ENCODE measurements at regions not wholly inside any gene's neighbourhood (a gene's known extent, or its start where the extent isn't known, plus 50 kb on each side); places are given as distances from the start of the nearest gene placed in this dataset.

DNA sequence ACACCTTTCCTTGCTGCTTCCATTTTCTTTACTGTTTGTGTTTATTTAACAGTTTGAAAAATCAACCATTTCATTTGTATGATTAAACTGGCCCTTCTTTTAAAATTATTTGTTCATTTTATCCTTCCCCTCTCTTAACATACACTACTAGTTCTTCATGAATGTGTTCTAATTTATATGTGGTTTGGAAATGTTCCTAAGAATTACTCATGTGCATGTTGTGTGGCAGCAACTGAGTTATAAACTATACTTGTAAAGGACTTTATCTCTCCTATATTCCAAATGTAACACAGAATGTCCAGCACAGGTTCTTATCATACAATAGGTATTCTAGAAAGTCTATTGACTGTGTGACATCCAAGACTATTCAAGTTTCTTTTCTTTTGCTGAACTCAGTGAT is 358.2 kb upstream of the MEF2C start:
- Histone ChIP-seq H3K4me1 (no peaks in the 10 kb centered on the region), H3K4me3 (no peak overlapping the region), H3K27ac (no peak overlapping the region), H3K36me3 (no peaks in the 10 kb centered on the region), H3K9me3 (no peaks in the 10 kb centered on the region), H3K27me3 (no peaks in the 10 kb centered on the region)
- intact Hi-C loops (cut with DNase I; ENCODE audit: low total_unique reads), result no loop called here
- DNase-seq (ENCODE audit: low spot score in 2 of 2), result no peak
- TF ChIP-seq POLR2AphosphoS5 (IDR thresholded peaks at IDR 0.05) (no peak), POLR2A (IDR thresholded peaks at IDR 0.05) (no peak)
- TF ChIP-seq, protein P1, sequence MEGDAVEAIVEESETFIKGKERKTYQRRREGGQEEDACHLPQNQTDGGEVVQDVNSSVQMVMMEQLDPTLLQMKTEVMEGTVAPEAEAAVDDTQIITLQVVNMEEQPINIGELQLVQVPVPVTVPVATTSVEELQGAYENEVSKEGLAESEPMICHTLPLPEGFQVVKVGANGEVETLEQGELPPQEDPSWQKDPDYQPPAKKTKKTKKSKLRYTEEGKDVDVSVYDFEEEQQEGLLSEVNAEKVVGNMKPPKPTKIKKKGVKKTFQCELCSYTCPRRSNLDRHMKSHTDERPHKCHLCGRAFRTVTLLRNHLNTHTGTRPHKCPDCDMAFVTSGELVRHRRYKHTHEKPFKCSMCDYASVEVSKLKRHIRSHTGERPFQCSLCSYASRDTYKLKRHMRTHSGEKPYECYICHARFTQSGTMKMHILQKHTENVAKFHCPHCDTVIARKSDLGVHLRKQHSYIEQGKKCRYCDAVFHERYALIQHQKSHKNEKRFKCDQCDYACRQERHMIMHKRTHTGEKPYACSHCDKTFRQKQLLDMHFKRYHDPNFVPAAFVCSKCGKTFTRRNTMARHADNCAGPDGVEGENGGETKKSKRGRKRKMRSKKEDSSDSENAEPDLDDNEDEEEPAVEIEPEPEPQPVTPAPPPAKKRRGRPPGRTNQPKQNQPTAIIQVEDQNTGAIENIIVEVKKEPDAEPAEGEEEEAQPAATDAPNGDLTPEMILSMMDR (IDR thresholded peaks at IDR 0.05), result no peak

DNA sequence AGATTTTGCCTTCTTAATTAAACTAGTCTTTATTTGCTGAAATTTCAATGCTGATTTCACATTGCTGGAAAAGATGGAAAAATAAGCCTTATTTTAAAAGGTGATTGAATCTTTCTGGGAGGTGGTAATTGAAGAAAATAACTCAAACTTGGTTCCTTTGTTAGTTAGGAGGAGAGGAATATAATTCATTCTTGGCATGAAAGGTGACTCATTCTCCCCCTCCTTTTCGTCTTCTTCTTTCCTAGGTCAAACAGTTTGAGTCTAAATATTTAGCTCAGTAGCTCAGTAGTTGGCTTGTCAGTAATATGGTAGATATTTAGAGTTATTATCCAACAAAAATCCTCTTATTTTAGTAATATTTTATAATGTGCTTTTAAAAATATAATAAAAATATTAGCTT is 353.9 kb upstream of the MEF2C start:
- Histone ChIP-seq H3K27ac (no peak overlapping the region), H3K9me3 (no peaks in the 10 kb centered on the region), H3K36me3 (no peaks in the 10 kb centered on the region), H3K4me1 (no peaks in the 10 kb centered on the region), H3K4me3 (no peak overlapping the region), H3K27me3 (no peaks in the 10 kb centered on the region)
- no peak for DNase-seq (ENCODE audit: low spot score in 2 of 2)
- intact Hi-C loops (cut with DNase I; ENCODE audit: low total_unique reads), result no loop called here
- TF ChIP-seq POLR2A (IDR thresholded peaks at IDR 0.05) (no peak), POLR2AphosphoS5 (IDR thresholded peaks at IDR 0.05) (no peak)
- TF ChIP-seq, protein P1 (IDR thresholded peaks at IDR 0.05), result no peak

DNA sequence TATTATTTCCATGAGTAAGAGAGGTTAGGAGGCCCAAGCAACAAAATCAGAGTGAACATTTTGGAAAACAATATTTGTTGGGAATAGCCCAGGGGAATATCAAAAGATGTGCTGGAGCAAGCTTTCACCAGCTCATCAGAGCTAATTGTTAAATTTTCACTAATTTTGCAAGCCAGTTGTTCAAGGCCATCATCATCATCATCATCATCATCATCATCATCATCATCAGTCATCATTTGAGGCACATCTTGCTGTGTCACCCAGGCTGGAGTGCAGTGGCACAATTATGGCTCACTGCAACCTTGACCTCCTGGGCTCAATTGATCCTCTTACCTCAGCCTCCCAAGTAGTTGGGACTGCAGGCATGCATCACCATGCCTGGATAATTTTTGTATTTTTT is 350.5 kb upstream of the MEF2C start:
- Histone ChIP-seq H3K36me3 (no peaks in the 10 kb centered on the region), H3K27me3 (no peaks in the 10 kb centered on the region), H3K9me3 (no peaks in the 10 kb centered on the region), H3K4me1 (no peaks in the 10 kb centered on the region), H3K4me3 (no peak overlapping the region), H3K27ac (no peak overlapping the region)
- no peak for TF ChIP-seq POLR2AphosphoS5 (IDR thresholded peaks at IDR 0.05)
- TF ChIP-seq, protein P1 (IDR thresholded peaks at IDR 0.05), result no peak
- no peak for TF ChIP-seq POLR2A (IDR thresholded peaks at IDR 0.05)
- intact Hi-C loops (cut with DNase I; ENCODE audit: low total_unique reads), result no loop called here
- no peak for DNase-seq (ENCODE audit: low spot score in 2 of 2)

DNA sequence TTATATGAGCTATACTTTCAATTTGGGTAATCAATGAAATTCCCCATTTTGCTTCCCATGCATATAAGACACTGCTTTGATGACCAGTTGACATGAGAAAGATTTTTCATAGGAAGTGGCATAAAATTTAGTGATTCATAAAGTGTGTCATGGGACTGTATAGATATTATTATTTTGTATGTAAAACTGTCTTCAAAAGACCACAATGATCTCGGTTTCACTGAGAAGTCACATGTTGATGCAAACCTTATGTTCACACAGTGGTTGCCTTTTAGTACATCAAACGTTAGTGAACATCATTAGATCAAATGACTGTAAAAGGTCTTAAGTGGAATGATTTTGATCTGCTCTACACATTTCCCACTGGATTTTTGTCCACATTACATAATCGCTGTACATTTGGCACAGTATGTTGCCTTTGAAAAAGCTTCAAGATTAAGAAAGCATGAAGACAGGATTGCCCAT is 349.2 kb upstream of the MEF2C start:
- Histone ChIP-seq H3K27me3 (no peaks in the 10 kb centered on the region), H3K9me3 (no peaks in the 10 kb centered on the region), H3K4me3 (no peak overlapping the region), H3K4me1 (no peaks in the 10 kb centered on the region), H3K27ac (no peak overlapping the region), H3K36me3 (no peaks in the 10 kb centered on the region)
- DNase-seq (ENCODE audit: low spot score in 2 of 2), result no peak
- intact Hi-C loops (cut with DNase I; ENCODE audit: low total_unique reads), result no loop called here
- TF ChIP-seq, protein P1 (IDR thresholded peaks at IDR 0.05), result no peak
- no peak for TF ChIP-seq POLR2A (IDR thresholded peaks at IDR 0.05)
- no peak for TF ChIP-seq POLR2AphosphoS5 (IDR thresholded peaks at IDR 0.05)

DNA sequence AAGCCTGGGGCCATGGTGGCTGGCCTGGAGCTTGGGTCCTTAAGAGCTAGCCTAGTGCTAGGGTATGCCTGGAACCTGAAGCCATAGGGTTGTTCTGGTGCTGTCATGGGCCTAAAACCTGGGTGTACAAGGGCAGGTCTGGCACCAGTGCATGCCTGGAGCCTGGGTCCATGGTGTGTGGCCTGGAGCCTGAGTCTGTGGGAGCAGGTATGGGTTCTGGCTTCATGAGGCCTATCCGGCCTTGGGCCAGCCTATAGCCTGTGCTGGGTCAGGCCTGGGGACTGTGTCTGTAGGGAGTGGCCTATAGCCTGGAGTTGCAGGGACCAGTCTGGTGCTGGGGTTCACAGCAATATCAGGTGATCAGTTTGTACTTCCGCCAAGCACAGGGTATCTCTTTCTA is 347.2 kb upstream of the MEF2C start:
- H3K27ac ChIP-seq, result no peak overlapping the region
- H3K36me3 ChIP-seq, result no peaks in the 10 kb centered on the region
- H3K27me3 ChIP-seq, result no peaks in the 10 kb centered on the region
- no peak for TF ChIP-seq POLR2AphosphoS5 (IDR thresholded peaks at IDR 0.05)
- TF ChIP-seq POLR2A (IDR thresholded peaks at IDR 0.05), result no peak
- TF ChIP-seq, protein P1 (IDR thresholded peaks at IDR 0.05), result no peak
- no peaks in the 10 kb centered on the region for H3K4me1 ChIP-seq
- no peak for DNase-seq (ENCODE audit: low spot score in 2 of 2)
- H3K4me3 ChIP-seq, result no peak overlapping the region
- H3K9me3 ChIP-seq, result no peaks in the 10 kb centered on the region
- intact Hi-C loops (cut with DNase I; ENCODE audit: low total_unique reads), result no loop called here
